Body of pancreas (tissue), 4 donors: ENCODE measurements at regions not wholly inside any gene's neighbourhood (a gene's known extent, or its start where the extent isn't known, plus 50 kb on each side); places are given as distances from the start of the nearest gene placed in this dataset.

Source experiments
- ATAC-seq: fragments of 150-250 bp; one replicate; pipeline ENCODE4 v1.9.1; 2016
- DNase-seq, 4 donors: peaks; one replicate each; pipeline ENCODE4 v3.0.0-alpha.2; 2019
- H3K27ac ChIP-seq, 4 donors: fragments of 200-600 bp; sonication (generic); 1 replicate in 3 of 4; 2 replicates in 1 of 4; pipeline versions ENCODE4 v1.5.1 to v1.6.1; 2016 to 2019; ENCODE audit warnings: mild to moderate bottlenecking in 1 of 4, mixed read lengths in 1 of 4, moderate library complexity in 1 of 4
- H3K27me3 ChIP-seq, 2 donors: fragments of 200-600 bp; sonication (generic); one replicate each; pipeline ENCODE4 v1.6.0; 2016; ENCODE audit warnings: mild to moderate bottlenecking in 1 of 2
- H3K36me3 ChIP-seq, 2 donors: fragments of 200-600 bp; sonication (generic); replicated peaks in 1 of 2; 2 replicates each; pipeline ENCODE4 v1.5.1; 2016; ENCODE audit warnings: low read depth in 2 of 2; ENCODE audit not compliant: insufficient read depth in 1 of 2
- H3K4me1 ChIP-seq: fragments of 200-600 bp; sonication (generic); one replicate; pipeline ENCODE4 v1.6.0; 2016
- H3K4me3 ChIP-seq, 2 donors: fragments of 200-600 bp; sonication (generic); 1 replicate in 1 of 2; 2 replicates in 1 of 2; pipeline ENCODE4 v1.5.1; 2016 to 2019
- H3K9me3 ChIP-seq, 3 donors: fragments of 200-600 bp; sonication (generic); 1 replicate in 2 of 3; 2 replicates in 1 of 3; pipeline ENCODE4 v1.5.1; 2016
- CTCF ChIP-seq, 7 experiments: fragments of 450-650 bp in 4 of 7; fragments of 200-600 bp in 3 of 7; sonication (generic) in 3 of 7; IDR thresholded peaks; one replicate each; pipeline ENCODE4 v1.5.1; 2016 to 2019; ENCODE audit warnings: antibody characterized with exemption in 7 of 7
- POLR2A ChIP-seq, 3 donors: fragments of 450-650 bp; IDR thresholded peaks; one replicate each; pipeline ENCODE4 v1.6.1; 2016; ENCODE audit warnings: antibody characterized with exemption in 3 of 3, mild to moderate bottlenecking in 2 of 3
- WGBS, 2 donors: methylation state at CpG; one replicate each; pipeline ENCODE4 v1.1.5; 2017; 5-methylcytosine and 5-hydroxymethylcytosine counted together
- intact Hi-C: fragments of 100-400 bp; cut with DNase I; formaldehyde crosslinking; loops from one replicate; pipeline ENCODE4 v1.15.1; 2023

- WGBS, 2 donors = 50 to 70% methylated on average over 1 of the region's 1 CpG
- DNase-seq = no peak
- no peak overlapping the region for H3K4me3 ChIP-seq
- intact Hi-C loops = no loop called here
- no peaks in the 10 kb centered on the region for H3K4me1 ChIP-seq
- no peak for TF ChIP-seq CTCF (IDR thresholded peaks at IDR 0.05)
- no peak for TF ChIP-seq POLR2A (IDR thresholded peaks at IDR 0.05)
- H3K27ac ChIP-seq = no peak overlapping the region
- no peaks in the 10 kb centered on the region for H3K27me3 ChIP-seq
- H3K36me3 ChIP-seq = no peaks in the 10 kb centered on the region
- ATAC-seq = no peak
- no peaks in the 10 kb centered on the region for H3K9me3 ChIP-seq
These were observed 246.5 kb upstream of the ARGLU1 start for GRCh38 chr13:106814463-106814862.

GRCh38 chr13:106810069-106810468, 242.1 kb upstream of the ARGLU1 start:
- intact Hi-C loops = no loop called here
- no peak overlapping the region for H3K4me3 ChIP-seq
- TF ChIP-seq CTCF (IDR thresholded peaks at IDR 0.05) = no peak
- no peak for TF ChIP-seq POLR2A (IDR thresholded peaks at IDR 0.05)
- no peaks in the 10 kb centered on the region for H3K9me3 ChIP-seq
- WGBS, 2 donors = 59 to 66% methylated on average over 3 of the region's 3 CpGs
- no peaks in the 10 kb centered on the region for H3K4me1 ChIP-seq
- H3K27me3 ChIP-seq = no peaks in the 10 kb centered on the region
- DNase-seq (no peak), ATAC-seq (no peak)
- H3K27ac ChIP-seq = no peak overlapping the region
- no peaks in the 10 kb centered on the region for H3K36me3 ChIP-seq

GRCh38 chr13:106804991-106805390, 237.1 kb upstream of the ARGLU1 start:
- H3K36me3 ChIP-seq = no peaks in the 10 kb centered on the region
- H3K4me1 ChIP-seq = no peaks in the 10 kb centered on the region
- no peaks in the 10 kb centered on the region for H3K9me3 ChIP-seq
- no peak for ATAC-seq
- intact Hi-C loops = no loop called here
- H3K4me3 ChIP-seq = no peak overlapping the region
- H3K27ac ChIP-seq = no peak overlapping the region
- no peak for DNase-seq
- 76 to 79% methylated on average over 3 of the region's 3 CpGs for WGBS, 2 donors
- no peaks in the 10 kb centered on the region for H3K27me3 ChIP-seq
- no peak for TF ChIP-seq CTCF (IDR thresholded peaks at IDR 0.05)
- TF ChIP-seq POLR2A (IDR thresholded peaks at IDR 0.05) = no peak

GRCh38 chr13:106802917-106803316, 235.0 kb upstream of the ARGLU1 start:
- Histone ChIP-seq H3K36me3 (no peaks in the 10 kb centered on the region), H3K4me1 (no peaks in the 10 kb centered on the region), H3K4me3 (no peak overlapping the region), H3K9me3 (no peaks in the 10 kb centered on the region), H3K27me3 (peaks cover 0 to 2% of the 10 kb centered on the region in 2 donors), H3K27ac (no peak overlapping the region)
- no peak for DNase-seq
- intact Hi-C loops = no loop called here
- WGBS, 2 donors = 67 to 76% methylated on average over 6 of the region's 6 CpGs
- no peak for TF ChIP-seq CTCF (IDR thresholded peaks at IDR 0.05)
- TF ChIP-seq POLR2A (IDR thresholded peaks at IDR 0.05) = no peak
- ATAC-seq = no peak

- no peak for DNase-seq
- no peak for ATAC-seq
- WGBS, 2 donors = 61 to 64% methylated on average over 10 of the region's 10 CpGs
- no peak overlapping the region for H3K4me3 ChIP-seq
- H3K36me3 ChIP-seq = no peaks in the 10 kb centered on the region
- TF ChIP-seq POLR2A (IDR thresholded peaks at IDR 0.05) (no peak), CTCF (IDR thresholded peaks at IDR 0.05) (no peak)
- H3K9me3 ChIP-seq = no peaks in the 10 kb centered on the region
- no peak overlapping the region for H3K27ac ChIP-seq
- H3K27me3 ChIP-seq = peaks cover 0 to 6% of the 10 kb centered on the region in 2 donors
- no peaks in the 10 kb centered on the region for H3K4me1 ChIP-seq
- intact Hi-C loops = no loop called here
These were observed 231.9 kb upstream of the ARGLU1 start for GRCh38 chr13:106799781-106800335.
